Common myeloid progenitor, CD34-positive (primary cell): ENCODE measurements at regions not wholly inside any gene's neighbourhood (a gene's known extent, or its start where the extent isn't known, plus 50 kb on each side); places are given as distances from the start of the nearest gene placed in this dataset.

Experiments used
- CTCF ChIA-PET: fragments of 350-600 bp; sonication (Branson Sonifier 250); formaldehyde crosslinking; loops from one replicate; lab custom pipeline; 2021; ENCODE audit warnings: antibody characterized with exemption; lab: Charles Lee
- POLR2A ChIA-PET: fragments of 350-600 bp; sonication (Branson Sonifier 250); formaldehyde crosslinking; loops from one replicate; lab custom pipeline; 2021; ENCODE audit warnings: antibody characterized with exemption; lab: Charles Lee
- DNase-seq, 3 donors: peaks; one replicate each; pipeline versions ENCODE4 v3.0.0 to v3.0.0-alpha.2; 2013
- H3K27ac ChIP-seq, 2 experiments: 1 replicate in 1 of 2; 2 replicates in 1 of 2; pipeline ENCODE4 v1.7.0; 2013; ENCODE audit warnings: inconsistent platforms in 2 of 2, low read length in 2 of 2, mild to moderate bottlenecking in 2 of 2, low read depth in 1 of 2, moderate library complexity in 1 of 2; ENCODE audit not compliant: severe bottlenecking in 2 of 2, insufficient read depth in 1 of 2, poor library complexity in 1 of 2
- H3K27me3 ChIP-seq, 5 experiments: replicated peaks in 2 of 5; 1 replicate in 3 of 5; 2 replicates in 2 of 5; pipeline versions ENCODE4 v1.6.1 to v1.7.0; 2013; ENCODE audit warnings: low read length in 4 of 5, mild to moderate bottlenecking in 2 of 5, moderate library complexity in 2 of 5, inconsistent platforms in 1 of 5; ENCODE audit not compliant: insufficient read depth in 5 of 5, control insufficient read depth in 4 of 5
- H3K36me3 ChIP-seq, 4 experiments: 1 replicate in 2 of 4; 2 replicates in 2 of 4; pipeline versions ENCODE4 v1.6.1 to v1.7.0; 2013; ENCODE audit warnings: low read length in 3 of 4, control low read depth in 1 of 4, mild to moderate bottlenecking in 1 of 4; ENCODE audit not compliant: control insufficient read depth in 4 of 4, insufficient read depth in 4 of 4
- H3K4me1 ChIP-seq, 4 experiments: 1 replicate in 3 of 4; 2 replicates in 1 of 4; pipeline versions ENCODE4 v1.6.1 to v1.7.1; 2013; ENCODE audit warnings: low read length in 3 of 4, mild to moderate bottlenecking in 3 of 4, control low read depth in 1 of 4, inconsistent platforms in 1 of 4, moderate library complexity in 1 of 4; ENCODE audit not compliant: control insufficient read depth in 4 of 4, insufficient read depth in 4 of 4; ENCODE audit errors: control extremely low read depth in 1 of 4
- H3K4me3 ChIP-seq, 7 experiments: 1 replicate in 4 of 7; 2 replicates in 3 of 7; pipeline versions ENCODE4 v1.5.1 to v1.7.0; 2013; ENCODE audit warnings: mild to moderate bottlenecking in 7 of 7, low read length in 6 of 7, moderate library complexity in 6 of 7, inconsistent platforms in 2 of 7, low read depth in 2 of 7, control low read depth in 1 of 7; ENCODE audit not compliant: insufficient read depth in 4 of 7, control insufficient read depth in 1 of 7; ENCODE audit errors: extremely low read depth in 1 of 7
- H3K9me3 ChIP-seq, 5 experiments: 1 replicate in 4 of 5; 2 replicates in 1 of 5; pipeline versions ENCODE4 v1.6.1 to v1.7.1; 2013; ENCODE audit warnings: low read length in 4 of 5, mild to moderate bottlenecking in 2 of 5, inconsistent platforms in 1 of 5, low read depth in 1 of 5, moderate library complexity in 1 of 5; ENCODE audit not compliant: control insufficient read depth in 4 of 5, insufficient read depth in 2 of 5; ENCODE audit errors: control extremely low read depth in 1 of 5
- WGBS: methylation state at CpG from one replicate; pipeline ENCODE4 v1.1.5; 2013; ENCODE audit not compliant: insufficient coverage; 5-methylcytosine and 5-hydroxymethylcytosine counted together

- Histone ChIP-seq H3K27ac (no peak overlapping the region), H3K4me1 (no peaks in the 10 kb centered on the region), H3K4me3 (no peak overlapping the region), H3K27me3 (peaks cover 0 to 10% (median 0%) of the 10 kb centered on the region in 5 experiments), H3K9me3 (peaks cover 0 to 4% (median 0%) of the 10 kb centered on the region in 5 experiments), H3K36me3 (no peaks in the 10 kb centered on the region)
- POLR2A ChIA-PET: no interaction called here
- 89% methylated on average over 4 of the region's 6 CpGs for WGBS
- CTCF ChIA-PET: no interaction called here
- no peak for DNase-seq
Measured at GRCh38 chr1:38353956-38354355, 307.4 kb upstream of the POU3F1 start.

DNA sequence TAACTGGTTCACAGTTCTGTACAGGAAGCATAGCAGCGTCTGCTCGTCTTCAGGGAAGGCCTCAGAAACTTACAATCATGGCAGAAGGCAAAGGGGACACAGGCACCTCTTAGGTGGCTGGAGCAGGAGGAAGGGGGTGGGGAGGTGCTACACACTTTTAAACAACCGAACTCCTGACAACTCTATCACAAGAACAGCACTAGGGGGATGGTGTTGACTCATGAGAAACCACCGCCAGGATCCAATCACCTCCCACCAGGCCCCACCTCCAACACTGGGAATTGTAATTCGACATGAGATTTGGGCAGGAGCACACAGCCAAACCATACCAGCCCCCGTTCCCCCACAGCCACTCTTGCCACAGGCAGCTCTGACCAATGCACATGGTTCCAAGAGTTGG is 306.3 kb upstream of the POU3F1 start:
- 62% methylated on average over 4 of the region's 6 CpGs for WGBS
- H3K4me1 ChIP-seq: no peaks in the 10 kb centered on the region
- H3K9me3 ChIP-seq: peaks cover 0 to 12% (median 7%) of the 10 kb centered on the region in 5 experiments
- H3K27me3 ChIP-seq: peaks cover 0 to 10% (median 0%) of the 10 kb centered on the region in 5 experiments
- DNase-seq: no peak
- ChIA-PET POLR2A (no interaction called here), CTCF (no interaction called here)
- no peak overlapping the region for H3K27ac ChIP-seq
- H3K4me3 ChIP-seq: no peak overlapping the region
- H3K36me3 ChIP-seq: no peaks in the 10 kb centered on the region

GRCh38 chr1:38347446-38348175 is 301.0 kb upstream of the POU3F1 start:
- no peak overlapping the region for H3K27ac ChIP-seq
- CTCF ChIA-PET: no interaction called here
- no peaks in the 10 kb centered on the region for H3K36me3 ChIP-seq
- H3K27me3 ChIP-seq: peaks cover 0 to 5% (median 0%) of the 10 kb centered on the region in 5 experiments
- WGBS: 84% methylated on average over 3 of the region's 3 CpGs
- no peak overlapping the region for H3K4me3 ChIP-seq
- no peaks in the 10 kb centered on the region for H3K4me1 ChIP-seq
- peaks cover 0 to 24% (median 11%) of the 10 kb centered on the region in 5 experiments for H3K9me3 ChIP-seq
- POLR2A ChIA-PET: no interaction called here
- DNase-seq: no peak

DNA sequence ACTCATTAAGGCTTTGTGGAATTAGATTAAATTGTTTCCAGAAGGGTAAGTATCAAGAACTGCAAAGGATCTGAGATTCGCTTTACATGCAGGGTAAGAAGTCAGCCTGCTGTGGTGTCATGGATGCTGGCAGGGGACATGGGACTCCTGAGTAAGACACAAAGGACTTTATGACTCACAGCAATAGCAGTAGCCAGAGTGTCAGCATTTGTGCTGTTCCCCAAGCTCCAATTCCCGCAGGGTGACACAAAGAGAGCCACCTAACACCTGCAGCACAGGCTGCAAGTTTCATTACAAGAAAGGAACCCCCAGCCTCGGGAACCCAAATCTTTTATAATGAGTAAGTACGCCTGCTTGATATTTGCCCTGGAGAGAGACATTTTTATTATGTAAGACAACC is 298.1 kb upstream of the POU3F1 start:
- H3K9me3 ChIP-seq: peaks cover 0 to 24% (median 11%) of the 10 kb centered on the region in 5 experiments
- no peak for DNase-seq
- H3K4me1 ChIP-seq: no peaks in the 10 kb centered on the region
- CTCF ChIA-PET: no interaction called here
- no peaks in the 10 kb centered on the region for H3K36me3 ChIP-seq
- POLR2A ChIA-PET: no interaction called here
- no peak overlapping the region for H3K4me3 ChIP-seq
- 100% methylated on average over 2 of the region's 4 CpGs for WGBS
- H3K27ac ChIP-seq: no peak overlapping the region
- peaks cover 0 to 5% (median 0%) of the 10 kb centered on the region in 5 experiments for H3K27me3 ChIP-seq

GRCh38 chr1:38341694-38342093 is 295.1 kb upstream of the POU3F1 start:
- Histone ChIP-seq H3K36me3 (no peaks in the 10 kb centered on the region), H3K4me1 (no peaks in the 10 kb centered on the region), H3K4me3 (no peak overlapping the region), H3K27ac (no peak overlapping the region), H3K27me3 (peaks cover 0 to 11% (median 3%) of the 10 kb centered on the region in 5 experiments), H3K9me3 (peaks cover 0 to 10% (median 0%) of the 10 kb centered on the region in 5 experiments)
- no CpG with 5 or more reads among the region's 4 CpGs for WGBS
- DNase-seq: no peak
- POLR2A ChIA-PET: no interaction called here
- CTCF ChIA-PET: no interaction called here

DNA sequence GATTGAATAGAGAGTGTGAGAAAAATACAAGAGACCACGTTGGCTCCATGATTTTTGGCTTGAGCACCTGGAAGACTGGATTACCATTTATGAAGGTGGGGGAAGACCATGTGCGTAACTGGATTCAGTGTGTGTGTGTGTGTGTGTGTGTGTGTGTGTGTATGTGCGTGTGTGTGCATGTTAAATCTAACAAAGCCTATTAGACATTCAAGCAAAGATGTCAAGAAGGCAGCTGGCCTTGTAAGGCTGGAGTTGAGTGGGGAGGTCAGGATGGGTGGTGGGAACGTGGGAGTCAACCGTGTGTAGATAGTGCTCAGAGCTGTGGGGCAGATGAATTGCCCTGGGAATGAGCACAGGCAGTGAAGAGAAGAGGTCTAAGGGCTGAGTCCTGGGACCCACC is 293.8 kb upstream of the POU3F1 start:
- CTCF ChIA-PET: no interaction called here

DNA sequence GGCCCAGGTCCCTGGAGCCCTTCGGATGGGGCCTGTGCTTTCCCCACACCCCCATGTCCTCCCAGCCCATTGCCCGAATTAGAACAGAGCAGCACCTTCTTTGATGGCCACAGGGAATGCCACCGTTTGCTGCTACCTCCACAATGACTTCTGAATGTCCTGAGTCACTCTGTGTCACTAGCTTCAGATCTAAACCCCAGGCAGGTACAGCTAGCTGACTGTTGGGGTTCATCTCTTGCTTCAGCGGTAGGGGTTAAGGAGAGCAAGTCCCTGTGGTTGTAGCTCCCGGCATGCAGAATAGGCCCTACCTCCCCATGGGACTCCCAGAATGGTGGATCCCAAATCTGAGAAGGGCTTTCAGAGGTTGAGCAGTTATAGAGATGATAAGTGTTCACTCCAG is 291.1 kb upstream of the POU3F1 start:
- no peak overlapping the region for H3K4me3 ChIP-seq
- 81% methylated on average over 2 of the region's 5 CpGs for WGBS
- peaks cover 0 to 37% (median 3%) of the 10 kb centered on the region in 5 experiments for H3K27me3 ChIP-seq
- H3K4me1 ChIP-seq: no peaks in the 10 kb centered on the region
- ChIA-PET CTCF (no interaction called here), POLR2A (no interaction called here)
- H3K27ac ChIP-seq: no peak overlapping the region
- peaks cover 0 to 2% (median 0%) of the 10 kb centered on the region in 5 experiments for H3K9me3 ChIP-seq
- no peak for DNase-seq
- H3K36me3 ChIP-seq: no peaks in the 10 kb centered on the region

More for the DNA sequence above, 293.8 kb upstream of the POU3F1 start:
- H3K4me3 ChIP-seq: no peak overlapping the region
- no peaks in the 10 kb centered on the region for H3K36me3 ChIP-seq
- 94% methylated on average over 4 of the region's 5 CpGs for WGBS
- peaks cover 0 to 4% (median 0%) of the 10 kb centered on the region in 5 experiments for H3K9me3 ChIP-seq
- no peak for DNase-seq
- H3K27me3 ChIP-seq: peaks cover 0 to 14% (median 3%) of the 10 kb centered on the region in 5 experiments
- POLR2A ChIA-PET: no interaction called here
- no peaks in the 10 kb centered on the region for H3K4me1 ChIP-seq
- H3K27ac ChIP-seq: no peak overlapping the region
